ENCODE measurements at regions not wholly inside any gene's neighbourhood (a gene's known extent, or its start where the extent isn't known, plus 50 kb on each side); places are given as distances from the start of the nearest gene placed in this dataset.
"Not testable (repeated sequence)": the region's sequence is repeated elsewhere in the genome, so short reads cannot be mapped to it uniquely, and the experiment has no call there.

DNA sequence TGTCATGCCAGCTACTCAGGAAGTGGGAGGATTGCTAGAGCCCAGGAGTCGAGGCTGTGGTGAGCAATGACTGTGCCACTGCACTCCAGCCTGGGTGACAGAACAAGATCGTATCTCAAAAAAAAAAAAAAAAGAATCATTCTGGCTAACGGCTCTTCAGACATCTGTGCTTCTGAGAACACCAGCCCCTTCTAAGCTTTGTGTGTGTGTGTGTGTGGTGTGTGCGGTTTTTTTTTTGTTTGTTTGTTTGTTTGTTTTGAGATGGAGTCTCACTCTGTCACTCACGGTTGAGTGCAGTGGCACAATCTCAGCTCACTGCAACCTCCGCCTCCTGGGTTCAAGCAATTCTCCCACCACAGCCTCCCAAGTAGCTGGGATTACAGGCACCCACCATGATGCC lies 79.4 kb upstream of the DRD5 start:
- TF ChIP-seq, protein P1, sequence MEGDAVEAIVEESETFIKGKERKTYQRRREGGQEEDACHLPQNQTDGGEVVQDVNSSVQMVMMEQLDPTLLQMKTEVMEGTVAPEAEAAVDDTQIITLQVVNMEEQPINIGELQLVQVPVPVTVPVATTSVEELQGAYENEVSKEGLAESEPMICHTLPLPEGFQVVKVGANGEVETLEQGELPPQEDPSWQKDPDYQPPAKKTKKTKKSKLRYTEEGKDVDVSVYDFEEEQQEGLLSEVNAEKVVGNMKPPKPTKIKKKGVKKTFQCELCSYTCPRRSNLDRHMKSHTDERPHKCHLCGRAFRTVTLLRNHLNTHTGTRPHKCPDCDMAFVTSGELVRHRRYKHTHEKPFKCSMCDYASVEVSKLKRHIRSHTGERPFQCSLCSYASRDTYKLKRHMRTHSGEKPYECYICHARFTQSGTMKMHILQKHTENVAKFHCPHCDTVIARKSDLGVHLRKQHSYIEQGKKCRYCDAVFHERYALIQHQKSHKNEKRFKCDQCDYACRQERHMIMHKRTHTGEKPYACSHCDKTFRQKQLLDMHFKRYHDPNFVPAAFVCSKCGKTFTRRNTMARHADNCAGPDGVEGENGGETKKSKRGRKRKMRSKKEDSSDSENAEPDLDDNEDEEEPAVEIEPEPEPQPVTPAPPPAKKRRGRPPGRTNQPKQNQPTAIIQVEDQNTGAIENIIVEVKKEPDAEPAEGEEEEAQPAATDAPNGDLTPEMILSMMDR (IDR thresholded peaks at IDR 0.05 in 4 of 5, conservative IDR thresholded peaks at IDR 0.05 in 1 of 5), result not testable (repeated sequence)
- TF ChIP-seq POLR2A (IDR thresholded peaks at IDR 0.05), result not testable (repeated sequence)

Measured in gastrocnemius medialis (tissue), 4 donors.